Cardiac muscle cell (in vitro differentiated cells and primary cell): ENCODE measurements at regions not wholly inside any gene's neighbourhood (a gene's known extent, or its start where the extent isn't known, plus 50 kb on each side); places are given as distances from the start of the nearest gene placed in this dataset.

Experiments used
- DNase-seq, 2 donors: peaks; one replicate each; pipeline versions ENCODE4 v3.0.0 to v3.0.0-alpha.2; 2010 to 2017; ENCODE audit warnings: low read depth in 1 of 2, low spot score in 1 of 2
- H3K27ac ChIP-seq: fragments of 200-600 bp; sonication (generic); 2 replicates; pipeline ENCODE4 v1.5.1; 2016
- H3K27me3 ChIP-seq: fragments of 200-600 bp; sonication (generic); 2 replicates; pipeline ENCODE4 v1.6.0; 2016; ENCODE audit warnings: control low read depth
- H3K36me3 ChIP-seq: fragments of 200-600 bp; sonication (generic); 2 replicates; pipeline ENCODE4 v1.5.1; 2016; ENCODE audit warnings: control low read depth
- H3K4me1 ChIP-seq: fragments of 200-600 bp; sonication (generic); 2 replicates; pipeline ENCODE4 v1.8.1; 2017; ENCODE audit warnings: low read depth, mild to moderate bottlenecking, mixed run types
- H3K4me3 ChIP-seq: fragments of 200-600 bp; sonication (generic); 2 replicates; pipeline ENCODE4 v1.5.1; 2016; ENCODE audit warnings: mild to moderate bottlenecking
- H3K9me3 ChIP-seq: fragments of 200-600 bp; sonication (generic); 2 replicates; pipeline ENCODE4 v1.5.1; 2017; ENCODE audit warnings: low read depth, mild to moderate bottlenecking, control low read depth
- TF ChIP-seq, protein P1 (sequence below): IDR thresholded peaks from 2 replicates; pipeline ENCODE4 v1.5.1; 2012; ENCODE audit warnings: low read depth, mild to moderate bottlenecking, low read length

DNA sequence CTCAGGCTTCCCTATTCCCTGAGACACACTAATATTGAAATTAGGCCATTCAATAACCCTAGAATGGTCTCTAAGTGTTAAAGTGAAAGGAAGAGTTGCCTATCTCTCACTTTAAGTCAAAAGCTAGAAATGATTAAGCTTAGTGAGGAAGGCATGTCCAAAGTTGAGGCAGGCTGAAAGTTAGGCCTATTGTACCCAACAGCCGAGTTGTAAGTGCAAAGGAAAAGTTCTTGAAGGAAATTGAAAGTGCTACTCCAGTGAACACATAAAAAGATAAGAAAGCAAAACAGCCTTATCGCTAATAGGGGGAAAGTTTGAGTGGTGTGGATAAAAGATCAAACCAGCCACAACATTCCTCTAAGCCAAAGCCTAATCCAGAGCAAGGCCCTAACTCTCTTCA, 117.9 kb upstream of the SPATA12 start:
- no peaks in the 10 kb centered on the region for H3K36me3 ChIP-seq
- no peak overlapping the region for H3K4me3 ChIP-seq
- no peaks in the 10 kb centered on the region for H3K9me3 ChIP-seq
- TF ChIP-seq, protein P1, sequence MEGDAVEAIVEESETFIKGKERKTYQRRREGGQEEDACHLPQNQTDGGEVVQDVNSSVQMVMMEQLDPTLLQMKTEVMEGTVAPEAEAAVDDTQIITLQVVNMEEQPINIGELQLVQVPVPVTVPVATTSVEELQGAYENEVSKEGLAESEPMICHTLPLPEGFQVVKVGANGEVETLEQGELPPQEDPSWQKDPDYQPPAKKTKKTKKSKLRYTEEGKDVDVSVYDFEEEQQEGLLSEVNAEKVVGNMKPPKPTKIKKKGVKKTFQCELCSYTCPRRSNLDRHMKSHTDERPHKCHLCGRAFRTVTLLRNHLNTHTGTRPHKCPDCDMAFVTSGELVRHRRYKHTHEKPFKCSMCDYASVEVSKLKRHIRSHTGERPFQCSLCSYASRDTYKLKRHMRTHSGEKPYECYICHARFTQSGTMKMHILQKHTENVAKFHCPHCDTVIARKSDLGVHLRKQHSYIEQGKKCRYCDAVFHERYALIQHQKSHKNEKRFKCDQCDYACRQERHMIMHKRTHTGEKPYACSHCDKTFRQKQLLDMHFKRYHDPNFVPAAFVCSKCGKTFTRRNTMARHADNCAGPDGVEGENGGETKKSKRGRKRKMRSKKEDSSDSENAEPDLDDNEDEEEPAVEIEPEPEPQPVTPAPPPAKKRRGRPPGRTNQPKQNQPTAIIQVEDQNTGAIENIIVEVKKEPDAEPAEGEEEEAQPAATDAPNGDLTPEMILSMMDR: no peak
- H3K27me3 ChIP-seq: no peaks in the 10 kb centered on the region
- no peak overlapping the region for H3K27ac ChIP-seq
- no peaks in the 10 kb centered on the region for H3K4me1 ChIP-seq
- DNase-seq: peak in 1 of 2 donors; percentile 5

DNA sequence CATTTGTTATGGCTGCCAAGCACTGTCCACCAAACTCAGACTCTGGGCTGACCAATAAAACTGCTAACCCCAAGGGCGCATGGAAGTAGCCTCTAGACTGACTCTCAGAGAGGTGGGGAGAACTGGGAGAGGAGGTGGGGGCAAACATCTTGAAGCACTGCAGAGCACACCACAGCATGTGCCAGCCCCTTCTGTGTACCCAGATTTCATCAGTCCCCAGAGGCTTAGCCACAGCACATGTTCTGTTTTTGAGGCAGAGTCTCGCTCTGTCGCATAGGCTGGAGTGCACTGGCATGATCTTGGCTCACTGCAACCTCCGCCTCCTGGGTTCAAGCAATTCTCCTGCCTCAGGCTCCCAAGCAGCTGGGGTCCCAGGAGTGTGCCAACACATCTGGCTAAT, 119.5 kb upstream of the SPATA12 start:
- H3K27me3 ChIP-seq: no peaks in the 10 kb centered on the region
- H3K9me3 ChIP-seq: no peaks in the 10 kb centered on the region
- no peaks in the 10 kb centered on the region for H3K36me3 ChIP-seq
- no peak overlapping the region for H3K4me3 ChIP-seq
- no peak overlapping the region for H3K27ac ChIP-seq
- H3K4me1 ChIP-seq: no peaks in the 10 kb centered on the region
- TF ChIP-seq, protein P1: no peak
- DNase-seq: no peak

DNA sequence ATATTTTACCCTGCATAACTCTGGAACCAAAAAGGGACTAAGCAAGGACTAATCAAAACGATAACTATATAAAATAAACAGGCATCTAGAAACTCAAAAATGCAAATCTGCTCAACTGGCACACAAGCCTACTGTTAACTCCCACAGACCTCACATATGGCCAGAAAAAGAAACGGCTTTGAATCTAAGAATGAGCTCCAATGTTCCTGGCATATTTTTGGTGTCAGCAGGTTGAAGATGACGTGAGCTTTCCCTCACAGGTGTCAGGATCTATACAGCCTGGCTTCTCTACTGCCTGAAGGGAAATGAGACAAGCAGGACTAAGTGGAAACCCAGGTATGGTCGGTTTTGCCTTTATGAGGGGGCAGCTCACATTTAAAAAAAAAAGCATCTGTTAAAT, 120.1 kb upstream of the SPATA12 start:
- no peaks in the 10 kb centered on the region for H3K27me3 ChIP-seq
- no peaks in the 10 kb centered on the region for H3K9me3 ChIP-seq
- TF ChIP-seq, protein P1: no peak
- no peak for DNase-seq
- H3K4me1 ChIP-seq: no peaks in the 10 kb centered on the region
- no peaks in the 10 kb centered on the region for H3K36me3 ChIP-seq
- no peak overlapping the region for H3K27ac ChIP-seq
- no peak overlapping the region for H3K4me3 ChIP-seq

DNA sequence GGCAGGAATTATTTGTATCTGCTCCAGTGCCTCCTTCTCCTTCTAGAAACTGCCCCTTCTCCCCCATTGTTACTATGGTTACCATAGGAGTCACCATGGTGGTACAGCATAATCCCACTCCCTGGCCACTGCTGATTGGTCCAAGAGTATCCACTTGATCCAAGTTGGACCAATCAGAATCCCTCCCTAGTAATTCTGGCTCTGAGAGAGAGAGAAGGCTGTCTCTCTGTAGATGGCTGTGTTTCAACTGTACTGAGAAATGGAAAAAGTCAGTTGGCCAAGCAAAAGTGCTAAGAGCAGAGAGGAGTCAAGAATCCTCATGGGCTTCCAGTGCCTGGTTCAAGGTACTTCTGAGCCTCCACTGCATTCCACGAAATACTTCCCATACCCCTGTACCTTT, 120.6 kb upstream of the SPATA12 start:
- Histone ChIP-seq H3K4me1 (no peaks in the 10 kb centered on the region), H3K27ac (no peak overlapping the region), H3K36me3 (no peaks in the 10 kb centered on the region), H3K27me3 (no peaks in the 10 kb centered on the region), H3K4me3 (no peak overlapping the region), H3K9me3 (no peaks in the 10 kb centered on the region)
- DNase-seq: no peak
- TF ChIP-seq, protein P1: no peak

DNA sequence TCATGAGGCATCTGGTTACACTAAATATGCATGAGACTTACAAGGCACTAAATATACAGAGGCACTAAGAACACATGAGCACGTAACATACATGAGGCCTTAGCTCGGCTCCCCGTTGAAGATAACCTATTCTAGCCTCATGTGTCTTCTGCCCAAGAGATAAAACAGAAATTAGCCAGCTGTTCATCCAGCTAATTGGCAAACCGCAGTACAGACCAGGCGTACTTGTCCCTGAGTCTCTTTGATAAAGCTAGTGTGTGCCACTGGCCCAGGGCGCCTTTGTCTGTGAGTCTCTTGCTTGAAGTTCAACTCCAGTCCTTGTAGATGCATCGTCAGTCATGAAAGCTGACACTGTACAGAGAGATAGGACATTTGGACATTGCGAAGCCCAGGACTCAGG, 121.9 kb upstream of the SPATA12 start:
- TF ChIP-seq, protein P1: no peak
- Histone ChIP-seq H3K4me3 (no peak overlapping the region), H3K27ac (no peak overlapping the region), H3K36me3 (no peaks in the 10 kb centered on the region), H3K9me3 (no peaks in the 10 kb centered on the region), H3K4me1 (no peaks in the 10 kb centered on the region), H3K27me3 (no peaks in the 10 kb centered on the region)
- no peak for DNase-seq

DNA sequence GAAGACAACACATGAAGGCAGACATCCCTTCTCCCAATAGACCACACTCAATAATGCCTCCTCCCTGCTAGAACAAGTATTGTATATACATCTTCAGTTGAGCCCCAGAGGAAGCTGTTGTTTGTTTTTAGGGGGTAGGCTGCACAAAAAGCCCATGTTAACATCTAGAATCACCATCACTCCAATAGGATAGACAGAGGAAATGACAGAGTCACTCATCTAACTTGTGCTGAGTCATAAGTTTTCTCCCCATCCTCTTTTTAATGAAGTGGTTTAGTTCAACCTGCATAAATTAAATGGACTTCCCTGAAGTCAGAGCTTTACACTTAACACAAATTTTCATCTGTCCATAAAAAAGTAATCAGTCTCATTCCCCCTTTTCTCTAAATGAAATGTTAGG, 122.9 kb upstream of the SPATA12 start:
- no peak overlapping the region for H3K4me3 ChIP-seq
- H3K27ac ChIP-seq: no peak overlapping the region
- no peaks in the 10 kb centered on the region for H3K27me3 ChIP-seq
- TF ChIP-seq, protein P1: no peak
- H3K4me1 ChIP-seq: no peaks in the 10 kb centered on the region
- no peaks in the 10 kb centered on the region for H3K36me3 ChIP-seq
- no peak for DNase-seq
- no peaks in the 10 kb centered on the region for H3K9me3 ChIP-seq
